22Rv1 (cell line): ENCODE measurements at regions not wholly inside any gene's neighbourhood (a gene's known extent, or its start where the extent isn't known, plus 50 kb on each side); places are given as distances from the start of the nearest gene placed in this dataset.

Experiments
- ZFX ChIP-seq: fragments of 450-650 bp; IDR thresholded peaks from 2 replicates; pipeline ENCODE4 v1.6.1; 2017; ENCODE audit warnings: antibody characterized with exemption, borderline replicate concordance
- TF ChIP-seq, protein P1 (sequence below): fragments of 450-650 bp; IDR thresholded peaks from 2 replicates; pipeline ENCODE4 v1.5.1; 2017; ENCODE audit warnings: mild to moderate bottlenecking

- TF ChIP-seq, protein P1, sequence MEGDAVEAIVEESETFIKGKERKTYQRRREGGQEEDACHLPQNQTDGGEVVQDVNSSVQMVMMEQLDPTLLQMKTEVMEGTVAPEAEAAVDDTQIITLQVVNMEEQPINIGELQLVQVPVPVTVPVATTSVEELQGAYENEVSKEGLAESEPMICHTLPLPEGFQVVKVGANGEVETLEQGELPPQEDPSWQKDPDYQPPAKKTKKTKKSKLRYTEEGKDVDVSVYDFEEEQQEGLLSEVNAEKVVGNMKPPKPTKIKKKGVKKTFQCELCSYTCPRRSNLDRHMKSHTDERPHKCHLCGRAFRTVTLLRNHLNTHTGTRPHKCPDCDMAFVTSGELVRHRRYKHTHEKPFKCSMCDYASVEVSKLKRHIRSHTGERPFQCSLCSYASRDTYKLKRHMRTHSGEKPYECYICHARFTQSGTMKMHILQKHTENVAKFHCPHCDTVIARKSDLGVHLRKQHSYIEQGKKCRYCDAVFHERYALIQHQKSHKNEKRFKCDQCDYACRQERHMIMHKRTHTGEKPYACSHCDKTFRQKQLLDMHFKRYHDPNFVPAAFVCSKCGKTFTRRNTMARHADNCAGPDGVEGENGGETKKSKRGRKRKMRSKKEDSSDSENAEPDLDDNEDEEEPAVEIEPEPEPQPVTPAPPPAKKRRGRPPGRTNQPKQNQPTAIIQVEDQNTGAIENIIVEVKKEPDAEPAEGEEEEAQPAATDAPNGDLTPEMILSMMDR: no peak
- TF ChIP-seq ZFX: no peak
Measured at GRCh38 chr3:18090377-18090776, 334.8 kb downstream of the SATB1 start.
